ENCODE measurements at regions not wholly inside any gene's neighbourhood (a gene's known extent, or its start where the extent isn't known, plus 50 kb on each side); places are given as distances from the start of the nearest gene placed in this dataset.

- Histone ChIP-seq H3K18ac (ENCODE audit: extremely low read depth, low read length) (no peak overlapping the region), H4K20me1 (replicated peaks in 1 of 2; ENCODE audit: control insufficient read depth in 1 of 2, insufficient read depth in 2 of 2, low read length in 2 of 2) (no peaks in the 10 kb centered on the region), H3K4me3 (ENCODE audit: extremely low read depth in 1 of 4, insufficient read depth in 2 of 4, low read depth in 3 of 4, low read length in 4 of 4) (no peak overlapping the region), H3K27me3 (replicated peaks in 1 of 4; ENCODE audit: control insufficient read depth in 3 of 4, extremely low read depth in 1 of 4, insufficient read depth in 3 of 4, low read length in 3 of 4) (no peaks in the 10 kb centered on the region), H3K79me2 (ENCODE audit: control insufficient read depth in 1 of 2, insufficient read depth in 2 of 2, low read length in 2 of 2) (no peaks in the 10 kb centered on the region), H4K8ac (ENCODE audit: extremely low read depth, insufficient read depth, low read length) (no peak overlapping the region), H3K9me3 (ENCODE audit: insufficient read depth in 2 of 2, low read depth in 1 of 2, low read length in 1 of 2) (no peaks in the 10 kb centered on the region), H3K4ac (replicated peaks; ENCODE audit: insufficient read length, low read depth, low read length) (no peak overlapping the region), H3K56ac (replicated peaks; ENCODE audit: insufficient read length, low read depth, low read length) (no peak overlapping the region), H2BK20ac (ENCODE audit: low read length) (no peak overlapping the region), H3K4me2 (ENCODE audit: insufficient read depth in 1 of 2, low read depth in 2 of 2, low read length in 2 of 2) (no peak overlapping the region), H3K14ac (ENCODE audit: insufficient read length) (no peak overlapping the region), H2BK15ac (ENCODE audit: low read length) (no peak overlapping the region), H3K9ac (replicated peaks in 1 of 4; ENCODE audit: extremely low read depth in 1 of 4, low read depth in 3 of 4, low read length in 3 of 4) (no peak overlapping the region), H4K91ac (replicated peaks; ENCODE audit: insufficient read length, low read length) (no peak overlapping the region), H2BK12ac (ENCODE audit: low read depth, low read length) (no peak overlapping the region), H3K4me1 (replicated peaks in 1 of 4; ENCODE audit: control insufficient read depth in 3 of 4, insufficient read depth in 4 of 4, low read length in 3 of 4) (no peaks in the 10 kb centered on the region), H3K79me1 (ENCODE audit: low read depth, low read length) (no peaks in the 10 kb centered on the region), H3K23ac (ENCODE audit: insufficient read length) (no peak overlapping the region), H2BK120ac (replicated peaks; ENCODE audit: low read depth, low read length) (no peak overlapping the region), H4K5ac (ENCODE audit: insufficient read length, low read depth, low read length) (no peak overlapping the region), H2AFZ (ENCODE audit: low read length) (no peak overlapping the region), H3K23me2 (ENCODE audit: low read depth, low read length) (no peaks in the 10 kb centered on the region), H2BK5ac (ENCODE audit: low read depth, low read length) (no peak overlapping the region), H3K27ac (ENCODE audit: low read depth, low read length) (no peak overlapping the region), H2AK5ac (ENCODE audit: low read depth, low read length) (no peak overlapping the region), H3K36me3 (ENCODE audit: control insufficient read depth in 2 of 4, insufficient read depth in 4 of 4, low read length in 3 of 4) (no peaks in the 10 kb centered on the region)
- TF ChIP-seq CTBP2 (IDR thresholded peaks at IDR 0.05; ENCODE audit: borderline replicate concordance, insufficient read depth, insufficient read length, low read length): no peak
- TF ChIP-seq NANOG (IDR thresholded peaks at IDR 0.05; ENCODE audit: insufficient read depth, low read depth, low read length, poor library complexity, severe bottlenecking): no peak
- TF ChIP-seq TAF1 (IDR thresholded peaks at IDR 0.05; ENCODE audit: low read depth, low read length): no peak
- no peak for TF ChIP-seq RBBP5 (IDR thresholded peaks at IDR 0.05; ENCODE audit: borderline replicate concordance, low read depth, low read length)
- no peak for TF ChIP-seq CHD2 (IDR thresholded peaks at IDR 0.05; ENCODE audit: low read length)
- TF ChIP-seq TBP (IDR thresholded peaks at IDR 0.05; ENCODE audit: low read depth, low read length): no peak
- no peak for TF ChIP-seq SP1 (IDR thresholded peaks at IDR 0.05; ENCODE audit: low read depth, low read length)
- TF ChIP-seq NRF1 (IDR thresholded peaks at IDR 0.05; ENCODE audit: low read depth, low read length): no peak
- no peak for TF ChIP-seq SP4 (IDR thresholded peaks at IDR 0.05; ENCODE audit: low read length)
- ChIA-PET CTCF (ENCODE audit: partially characterized antibody) (no interaction called here), POLR2A (ENCODE audit: partially characterized antibody) (no interaction called here)
- FAIRE-seq (no peak), DNase-seq (ENCODE audit: low read depth in 1 of 2, low spot score in 2 of 2) (no peak)
- WGBS, 2 experiments (ENCODE audit: extremely low coverage in 1 of 2, insufficient coverage in 1 of 2, insufficient read length in 1 of 2, insufficient replicate concordance in 2 of 2, low coverage in 1 of 2, low lambda C conversion rate in 2 of 2, missing lambda C conversion rate in 1 of 2): 88% methylated on average over 1 of the region's 1 CpG; no CpG with 5 or more reads in 1 of the 2 experiments
Measured at GRCh38 chrX:99933865-99934264, 476.2 kb downstream of the PCDH19 start.

Data from H1 (cell line).